Fibroblast of villous mesenchyme (primary cell): ENCODE measurements at regions not wholly inside any gene's neighbourhood (a gene's known extent, or its start where the extent isn't known, plus 50 kb on each side); places are given as distances from the start of the nearest gene placed in this dataset.

ENCODE experiments used
- DNase-seq: peaks from one replicate; pipeline ENCODE4 v3.0.0-alpha.2; 2010; ENCODE audit warnings: low read depth
- H3K4me3 ChIP-seq: 2 replicates; pipeline ENCODE4 v1.5.1; 2011; ENCODE audit warnings: low read depth, mild to moderate bottlenecking, low read length
- TF ChIP-seq, protein P1 (sequence below): IDR thresholded peaks from 2 replicates; pipeline ENCODE4 v1.5.1; 2012; ENCODE audit warnings: low read depth, mild to moderate bottlenecking, low read length; ENCODE audit not compliant: insufficient read depth

DNA sequence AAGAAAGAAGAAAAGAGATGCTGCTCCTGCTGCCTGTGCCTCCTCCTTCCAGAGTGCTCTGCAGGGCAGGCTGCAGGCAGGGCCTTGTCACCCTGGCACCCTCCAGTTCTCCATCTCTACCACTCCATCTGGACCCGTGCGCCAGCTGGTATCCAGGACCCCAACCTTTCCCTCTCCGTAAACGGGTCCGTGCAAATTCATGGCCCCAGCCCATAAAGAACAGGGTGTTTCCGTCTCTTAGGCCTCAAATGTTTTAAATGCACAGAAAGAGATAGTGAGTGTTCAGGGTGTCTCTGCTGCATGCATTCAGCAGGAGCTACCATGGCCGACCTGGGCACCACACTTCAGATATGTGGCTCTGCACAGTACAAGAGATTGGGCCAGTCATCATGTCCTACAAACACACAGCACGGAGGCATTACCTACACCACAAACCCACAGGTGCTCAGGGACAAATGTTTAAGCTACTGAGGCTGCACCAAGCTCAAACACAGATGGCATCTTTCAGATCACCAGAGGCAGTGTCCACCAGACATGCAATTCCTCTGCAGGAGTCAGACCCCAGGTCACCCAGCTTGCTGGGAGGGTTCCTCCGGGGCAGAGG, 258.1 kb downstream of the DLL1 start:
- TF ChIP-seq, protein P1, sequence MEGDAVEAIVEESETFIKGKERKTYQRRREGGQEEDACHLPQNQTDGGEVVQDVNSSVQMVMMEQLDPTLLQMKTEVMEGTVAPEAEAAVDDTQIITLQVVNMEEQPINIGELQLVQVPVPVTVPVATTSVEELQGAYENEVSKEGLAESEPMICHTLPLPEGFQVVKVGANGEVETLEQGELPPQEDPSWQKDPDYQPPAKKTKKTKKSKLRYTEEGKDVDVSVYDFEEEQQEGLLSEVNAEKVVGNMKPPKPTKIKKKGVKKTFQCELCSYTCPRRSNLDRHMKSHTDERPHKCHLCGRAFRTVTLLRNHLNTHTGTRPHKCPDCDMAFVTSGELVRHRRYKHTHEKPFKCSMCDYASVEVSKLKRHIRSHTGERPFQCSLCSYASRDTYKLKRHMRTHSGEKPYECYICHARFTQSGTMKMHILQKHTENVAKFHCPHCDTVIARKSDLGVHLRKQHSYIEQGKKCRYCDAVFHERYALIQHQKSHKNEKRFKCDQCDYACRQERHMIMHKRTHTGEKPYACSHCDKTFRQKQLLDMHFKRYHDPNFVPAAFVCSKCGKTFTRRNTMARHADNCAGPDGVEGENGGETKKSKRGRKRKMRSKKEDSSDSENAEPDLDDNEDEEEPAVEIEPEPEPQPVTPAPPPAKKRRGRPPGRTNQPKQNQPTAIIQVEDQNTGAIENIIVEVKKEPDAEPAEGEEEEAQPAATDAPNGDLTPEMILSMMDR, result no peak
- H3K4me3 ChIP-seq, result no peak overlapping the region
- no peak for DNase-seq

DNA sequence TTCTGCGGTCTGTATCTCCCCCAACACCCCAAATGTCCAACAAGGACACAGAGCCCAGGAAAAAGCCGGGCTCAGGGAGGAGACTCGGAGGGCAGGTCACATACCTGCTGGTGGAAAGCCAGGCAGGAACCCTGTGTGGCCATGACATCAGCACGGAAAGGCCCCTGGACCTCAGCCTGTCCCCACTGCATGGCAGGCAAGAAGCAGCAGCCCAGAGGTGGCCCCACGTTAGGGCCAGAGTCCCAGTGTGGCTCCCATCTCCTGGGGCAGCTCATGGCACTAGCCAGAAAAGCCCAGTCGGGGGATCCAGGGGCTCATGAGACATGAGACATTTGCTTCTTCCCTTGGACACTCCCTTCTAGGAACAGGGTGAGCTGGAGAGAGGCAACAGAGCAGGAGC, 258.7 kb downstream of the DLL1 start:
- TF ChIP-seq, protein P1, result no peak
- DNase-seq, result no peak
- no peak overlapping the region for H3K4me3 ChIP-seq

- H3K4me3 ChIP-seq, result no peak overlapping the region
- TF ChIP-seq, protein P1, result no peak
- no peak for DNase-seq
Measured at GRCh38 chr6:170031684-170032121, 259.2 kb downstream of the DLL1 start.

DNA sequence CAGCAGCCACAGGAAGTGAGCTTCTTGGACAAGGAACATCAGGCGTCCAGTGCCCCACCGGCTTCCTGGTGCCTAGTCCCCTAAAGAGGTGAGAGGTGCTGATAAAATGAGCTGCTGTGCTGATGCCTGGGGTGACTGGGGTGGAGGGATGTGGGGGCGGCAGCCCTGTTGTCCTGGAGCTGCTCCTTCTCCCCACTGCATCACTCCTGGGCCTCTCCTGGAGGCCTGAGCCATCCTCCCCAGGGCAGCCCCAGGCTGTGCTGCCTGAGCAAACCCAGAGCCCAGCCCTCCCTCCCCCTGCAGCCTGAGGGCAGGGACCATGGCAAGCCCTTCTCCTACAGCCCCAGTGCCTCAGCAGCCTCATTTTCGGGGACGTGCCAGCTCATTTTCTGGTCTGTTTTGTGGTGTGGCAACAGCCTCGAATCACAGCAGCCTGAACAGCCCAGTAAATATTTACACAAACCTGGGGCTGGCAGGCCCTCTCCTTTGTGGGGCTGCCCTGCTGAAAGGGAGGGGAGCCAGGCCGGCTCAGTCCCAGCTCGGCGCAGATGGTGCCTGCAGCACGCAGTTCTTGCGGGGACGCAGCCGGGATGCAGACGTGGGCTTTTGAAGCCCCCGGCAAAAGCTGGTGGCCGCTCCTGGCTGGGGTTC, 259.9 kb downstream of the DLL1 start:
- TF ChIP-seq, protein P1, result no peak
- H3K4me3 ChIP-seq, result no peak overlapping the region
- DNase-seq, result peak; percentile 20

- TF ChIP-seq, protein P1, result no peak
- H3K4me3 ChIP-seq, result no peak overlapping the region
- no peak for DNase-seq
Measured at GRCh38 chr6:170030284-170030815, 260.5 kb downstream of the DLL1 start.

- TF ChIP-seq, protein P1, result no peak
- no peak for DNase-seq
Measured at GRCh38 chr6:170029416-170030283, 261.2 kb downstream of the DLL1 start.

More at GRCh38 chr6:170029416-170030283, 261.2 kb downstream of the DLL1 start:
- H3K4me3 ChIP-seq, result no peak overlapping the region
